ENCODE measurements at regions not wholly inside any gene's neighbourhood (a gene's known extent, or its start where the extent isn't known, plus 50 kb on each side); places are given as distances from the start of the nearest gene placed in this dataset.

- no TSS peak for BruUV-seq (replicated peaks)
- FAIRE-seq = peak; percentile 37
Measured at GRCh38 chr9:126262738-126263137, 63.9 kb upstream of the MVB12B start.

More at GRCh38 chr9:126262738-126263137, 63.9 kb upstream of the MVB12B start:
- no peaks in the 10 kb centered on the region for H3K9me1 ChIP-seq (replicated peaks; ENCODE audit: control insufficient read depth, extremely low read depth, insufficient read depth, low read length)
- no peak overlapping the region for H2AFZ ChIP-seq (ENCODE audit: low read depth, low read length)
- H3K4me1 ChIP-seq (ENCODE audit: control insufficient read depth, extremely low read depth, insufficient read depth, low read length) = no peaks in the 10 kb centered on the region
- no peak overlapping the region for H3K4me2 ChIP-seq (ENCODE audit: insufficient read depth, low read length)
- dilution Hi-C loops (cut with MboI; ENCODE audit: extremely low pct_ligation_motif_present, low sequenced_read_pairs) = no loop called here
- ChIA-PET POLR2A (no interaction called here), CTCF (interaction anchor here (1.4 kb wide), 1 partner anchor 9 kb away, joined by 3 read pairs; no protein-coding TSS in a partner anchor)
- TF ChIP-seq GATA2 (IDR thresholded peaks at IDR 0.05; ENCODE audit: insufficient read depth, insufficient read length, low read depth, low read length) = no peak
- TF ChIP-seq MYC (IDR thresholded peaks at IDR 0.05; ENCODE audit: low read depth, low read length) = no peak
- TF ChIP-seq CTCF (IDR thresholded peaks at IDR 0.05; ENCODE audit: extremely low read depth in 1 of 2, insufficient read depth in 1 of 2, low read depth in 1 of 2, low read length in 2 of 2) = no peak
- TF ChIP-seq FOS (IDR thresholded peaks at IDR 0.05; ENCODE audit: borderline replicate concordance, insufficient read depth, low read length) = no peak
- no peak for TF ChIP-seq EZH2 (IDR thresholded peaks at IDR 0.05; ENCODE audit: borderline replicate concordance, low read depth, low read length, severe bottlenecking)
- no peak for TF ChIP-seq JUN (IDR thresholded peaks at IDR 0.05; ENCODE audit: borderline replicate concordance, insufficient read depth, insufficient read length, low read depth)
- no peak for TF ChIP-seq MAX (IDR thresholded peaks at IDR 0.05; ENCODE audit: insufficient read depth, insufficient read length)
- TF ChIP-seq POLR2AphosphoS5 (IDR thresholded peaks at IDR 0.05; ENCODE audit: insufficient read depth, low read depth, low read length) = no peak
- TF ChIP-seq POLR2A (IDR thresholded peaks at IDR 0.05; ENCODE audit: low read depth, low read length) = no peak
- H4K20me1 ChIP-seq (replicated peaks; ENCODE audit: control insufficient read depth, extremely low read depth, insufficient read depth, low read length) = no peaks in the 10 kb centered on the region
- no peaks in the 10 kb centered on the region for H3K79me2 ChIP-seq (ENCODE audit: control insufficient read depth, insufficient read depth, low read length)
- intact Hi-C loops (cut with micrococcal nuclease) = no loop called here
- H3K9ac ChIP-seq (replicated peaks; ENCODE audit: extremely low read depth, insufficient read depth, low read length) = no peak overlapping the region
- DNase-seq (ENCODE audit: low read depth, low spot score) = no peak
- H3K36me3 ChIP-seq (ENCODE audit: control insufficient read depth in 2 of 2, extremely low read depth in 1 of 2, insufficient read depth in 2 of 2, low read length in 2 of 2) = no peaks in the 10 kb centered on the region
- peaks cover 20 to 49% of the 10 kb centered on the region in 2 experiments for H3K27me3 ChIP-seq (ENCODE audit: control insufficient read depth in 2 of 2, insufficient read depth in 2 of 2, low read length in 2 of 2)
- no peaks in the 10 kb centered on the region for H3K9me3 ChIP-seq (replicated peaks; ENCODE audit: control insufficient read depth, insufficient read depth, low read length)
- H3K4me3 ChIP-seq (replicated peaks in 1 of 3; ENCODE audit: insufficient read depth in 1 of 3, low read depth in 1 of 3, low read length in 3 of 3) = no peak overlapping the region
- H3K27ac ChIP-seq (ENCODE audit: insufficient read depth, low read depth, low read length) = no peak overlapping the region

Data from endothelial cell of umbilical vein (primary cell).